NCI-H748 treated with DMSO at 0.1 percent for 48 hours (cell line): ENCODE measurements at regions not wholly inside any gene's neighbourhood (a gene's known extent, or its start where the extent isn't known, plus 50 kb on each side); places are given as distances from the start of the nearest gene placed in this dataset.

Experiments used
- DNase-seq: peaks from one replicate; lab custom pipeline; 2025; lab: John Stamatoyannopoulos, UW

DNA sequence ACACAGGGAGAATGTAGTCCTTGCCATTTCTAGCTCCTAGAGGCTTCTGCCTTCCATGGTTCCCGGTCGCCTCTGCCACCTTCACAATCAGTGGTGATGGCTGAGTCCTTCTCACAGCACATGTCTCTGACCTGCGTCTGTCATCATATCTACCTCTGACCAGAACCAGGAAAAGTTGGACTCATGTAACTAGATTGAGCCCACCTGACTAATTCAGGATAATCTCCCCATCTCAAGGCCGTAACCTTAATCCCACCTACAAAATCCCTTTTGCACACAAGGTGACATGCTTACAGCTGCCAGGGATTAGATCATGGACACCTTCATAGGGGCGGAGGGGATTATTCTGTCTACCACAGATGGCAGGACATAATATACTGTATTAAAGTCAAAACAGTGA is 375.6 kb downstream of the ICE1 start:
- no peak for DNase-seq

- DNase-seq: no peak
Observed at GRCh38 chr5:5795074-5795771, 372.7 kb downstream of the ICE1 start.

- DNase-seq: no peak
Observed at GRCh38 chr5:5794118-5794560, 371.7 kb downstream of the ICE1 start.

DNA sequence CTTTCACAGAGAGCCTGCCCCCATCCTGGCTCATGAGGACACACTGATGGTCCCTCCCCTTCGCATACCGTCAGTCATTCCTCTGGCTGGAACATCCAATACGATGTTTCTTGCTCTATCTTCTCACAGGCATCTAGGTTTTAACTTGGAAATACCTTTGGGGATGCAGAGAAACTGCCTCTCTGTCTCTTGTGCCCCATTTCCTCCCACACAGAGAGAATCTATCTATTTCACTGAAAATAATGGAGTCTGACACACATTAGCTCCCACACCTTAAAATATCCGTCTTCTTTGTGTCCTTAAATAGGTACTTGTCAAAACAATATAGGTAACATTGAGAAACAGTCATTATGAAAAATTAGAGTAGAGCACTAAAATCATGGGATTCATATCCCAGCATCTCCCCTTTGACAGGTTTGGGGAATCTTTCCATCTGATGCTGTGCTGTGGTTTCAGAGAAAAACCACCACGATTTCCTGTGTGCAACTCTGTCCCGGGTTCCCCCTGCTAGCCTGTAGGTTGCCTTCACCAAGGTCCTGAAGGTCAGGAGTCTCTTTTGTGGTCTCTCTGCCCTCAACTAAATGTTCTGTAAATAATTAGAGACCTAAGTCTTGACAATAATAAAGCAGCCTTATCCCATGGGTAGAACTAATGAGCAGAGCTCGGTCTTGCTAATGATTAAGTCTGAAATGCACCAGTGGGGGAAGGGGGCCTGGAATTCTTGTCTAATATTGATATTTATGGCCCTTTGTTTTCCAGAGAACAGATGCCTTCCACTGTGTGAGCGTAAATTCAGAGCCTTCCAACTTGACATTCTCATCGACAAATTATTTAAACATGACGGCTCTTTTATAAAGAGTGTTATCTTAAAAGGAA is 371.0 kb downstream of the ICE1 start:
- no peak for DNase-seq

GRCh38 chr5:5792106-5792505 is 369.6 kb downstream of the ICE1 start:
- DNase-seq: no peak

GRCh38 chr5:5788793-5789192 is 366.3 kb downstream of the ICE1 start:
- DNase-seq: no peak

GRCh38 chr5:5787373-5787772 is 364.9 kb downstream of the ICE1 start:
- no peak for DNase-seq

DNA sequence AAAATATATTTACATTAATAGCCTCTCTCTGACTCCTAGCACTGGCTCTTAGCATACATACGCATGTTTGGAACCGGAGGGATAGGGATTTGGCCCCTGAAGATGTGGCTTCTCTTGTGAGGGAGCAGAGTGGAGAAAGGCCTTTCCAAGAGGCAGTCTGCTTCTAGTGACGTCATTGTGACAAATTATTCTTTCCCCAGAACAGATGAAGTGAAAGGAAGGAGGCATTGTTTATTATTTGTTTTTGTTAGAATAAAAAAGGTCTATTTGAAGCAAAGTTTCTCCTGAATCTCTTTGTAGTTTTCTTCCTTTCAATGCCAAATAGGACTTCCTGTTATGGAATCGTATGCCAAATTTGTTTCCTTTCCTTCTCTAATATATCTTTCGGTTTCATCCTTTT is 361.6 kb downstream of the ICE1 start:
- DNase-seq: no peak

DNA sequence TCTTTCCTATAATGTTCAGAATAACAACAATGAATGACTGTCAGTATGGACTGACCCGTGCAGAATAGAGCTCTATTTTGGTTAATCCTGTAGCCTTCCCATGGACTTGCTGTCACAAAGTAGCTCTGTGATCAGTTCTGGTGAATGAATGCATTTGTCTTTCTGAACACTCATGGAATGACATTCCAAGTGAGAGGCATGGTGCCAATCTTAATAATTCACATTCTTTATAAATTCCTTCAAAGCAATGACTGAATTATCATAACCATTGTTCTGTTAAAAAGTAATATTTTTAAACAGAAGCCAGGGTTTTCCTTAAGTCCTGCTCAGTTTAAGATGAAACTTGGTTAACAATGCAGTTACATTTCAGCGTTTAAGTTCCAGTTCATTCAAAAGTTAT is 360.5 kb downstream of the ICE1 start:
- no peak for DNase-seq

- DNase-seq: no peak
Observed at GRCh38 chr5:5782402-5782801, 359.9 kb downstream of the ICE1 start.

DNA sequence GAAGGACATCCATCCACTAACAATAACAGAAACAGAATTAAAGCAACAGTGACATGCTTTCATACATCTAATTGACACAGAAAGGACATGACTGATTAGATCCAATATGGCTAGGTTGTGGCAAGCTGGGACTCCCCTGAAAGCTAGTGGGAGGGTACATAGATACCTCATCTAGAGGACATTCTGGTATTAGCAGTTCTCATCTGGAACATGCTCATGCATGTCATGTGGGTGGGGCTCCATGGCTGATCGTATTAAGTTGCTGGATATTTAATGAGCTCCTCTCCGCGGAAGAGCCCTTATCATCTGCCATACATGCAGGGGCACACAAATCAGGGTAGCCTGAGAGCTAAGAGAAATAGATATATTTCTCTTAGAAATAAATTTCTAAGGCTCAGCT is 358.9 kb downstream of the ICE1 start:
- DNase-seq: peak; percentile 33

DNA sequence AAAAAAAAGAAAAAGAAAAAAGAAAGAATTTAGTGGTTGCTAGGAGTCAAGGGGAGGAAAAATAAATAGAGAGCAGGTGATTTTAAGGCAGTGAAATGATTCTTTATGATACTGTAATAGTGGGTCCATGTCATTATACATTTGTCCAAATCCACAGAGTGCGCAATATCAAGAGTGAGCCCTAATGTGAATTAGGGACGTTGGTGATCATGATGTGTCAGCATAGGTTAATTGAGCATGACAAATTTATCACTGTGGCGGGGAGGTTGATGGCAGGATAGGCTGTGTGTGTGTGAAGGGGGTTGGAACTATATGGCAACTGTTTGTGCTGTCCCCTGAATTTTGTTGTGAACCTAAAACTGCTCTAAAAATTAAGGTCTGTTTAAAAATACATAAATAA is 357.8 kb downstream of the ICE1 start:
- DNase-seq: no peak

DNA sequence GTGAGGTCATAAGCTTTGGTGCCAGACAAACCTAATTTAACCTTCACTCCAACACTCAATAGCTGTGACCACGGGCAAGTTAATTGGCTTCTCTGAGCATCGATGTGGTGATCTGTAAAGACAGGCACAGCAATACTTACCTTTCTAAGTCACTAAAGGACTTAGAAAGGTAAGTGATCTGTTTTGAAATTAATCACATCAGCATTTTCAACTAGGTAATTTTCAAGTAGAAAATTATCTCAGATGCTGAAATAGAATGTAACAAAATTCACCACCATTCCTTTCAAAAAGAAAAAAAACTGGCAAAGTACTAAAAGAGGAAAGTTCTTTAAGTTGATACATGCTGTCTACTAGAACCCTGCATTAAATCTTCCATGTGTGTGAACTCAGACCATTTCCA is 354.5 kb downstream of the ICE1 start:
- no peak for DNase-seq

DNA sequence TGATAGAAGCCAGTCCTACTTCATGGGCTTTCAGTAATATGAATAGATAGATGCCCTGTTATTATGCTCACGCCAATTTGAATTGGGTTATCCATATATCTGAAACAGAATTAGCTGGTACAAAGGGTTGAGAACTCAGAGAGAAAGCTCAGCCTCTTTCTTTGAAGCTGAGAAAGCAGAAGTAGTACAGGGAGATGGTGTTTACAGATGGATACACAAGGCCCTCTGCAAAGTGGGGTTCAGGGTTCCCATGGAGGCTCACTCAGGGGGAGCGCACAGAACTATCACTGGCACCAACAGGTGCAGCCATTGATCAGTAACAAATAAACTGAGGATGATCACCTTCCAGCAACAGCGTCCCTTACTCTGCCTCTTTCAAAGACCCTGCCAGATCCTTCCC is 349.7 kb downstream of the ICE1 start:
- DNase-seq: no peak

DNA sequence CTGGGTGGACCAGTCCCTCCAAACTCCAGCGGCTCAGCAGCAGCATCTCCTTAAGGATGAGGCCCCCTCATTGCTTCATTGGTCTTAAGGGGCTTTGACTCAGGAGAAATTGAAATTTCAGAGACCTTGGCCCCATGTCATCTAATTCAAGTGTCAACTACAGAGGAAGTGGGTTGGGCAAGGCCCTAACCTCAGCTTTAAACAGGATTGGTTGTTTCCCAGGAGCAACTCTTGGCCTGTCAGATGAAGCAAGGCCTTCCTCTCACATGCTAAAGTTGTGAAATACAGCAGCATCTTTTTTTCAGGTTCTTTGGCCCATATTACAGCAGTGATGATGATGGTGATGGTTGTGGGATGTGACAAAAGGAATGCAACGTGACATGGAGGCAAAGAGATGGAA is 348.3 kb downstream of the ICE1 start:
- no peak for DNase-seq

DNA sequence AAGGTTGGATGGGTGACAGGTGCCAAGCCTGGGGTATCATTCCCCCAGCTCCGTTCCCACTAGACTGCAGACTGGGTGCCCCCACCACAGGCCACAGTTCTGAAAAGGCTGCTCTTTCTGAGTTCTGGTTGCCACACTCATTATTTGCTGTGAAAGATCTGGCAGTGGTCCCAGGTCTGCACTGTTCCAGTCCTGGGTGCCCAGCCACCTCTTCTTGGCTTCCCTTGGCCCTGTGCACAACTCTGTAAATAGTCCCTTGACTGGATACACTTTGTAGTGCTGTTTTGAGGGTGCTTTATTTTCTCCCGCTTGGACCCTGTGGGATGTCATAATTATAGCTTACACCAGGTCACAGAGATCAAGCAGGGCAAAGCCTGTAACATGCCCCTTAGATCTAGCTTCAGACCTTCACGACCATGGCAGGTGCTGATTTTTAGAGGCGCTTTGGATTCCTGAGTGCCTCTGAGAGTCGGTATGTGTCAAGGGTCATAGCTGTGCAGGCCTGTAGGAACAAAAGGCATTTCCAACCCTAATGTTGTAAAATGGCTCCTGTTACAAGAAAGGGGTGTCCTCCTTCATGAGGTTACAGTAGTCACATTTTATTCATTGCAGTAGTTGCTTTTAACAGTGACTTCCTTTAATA is 344.9 kb downstream of the ICE1 start:
- no peak for DNase-seq

DNA sequence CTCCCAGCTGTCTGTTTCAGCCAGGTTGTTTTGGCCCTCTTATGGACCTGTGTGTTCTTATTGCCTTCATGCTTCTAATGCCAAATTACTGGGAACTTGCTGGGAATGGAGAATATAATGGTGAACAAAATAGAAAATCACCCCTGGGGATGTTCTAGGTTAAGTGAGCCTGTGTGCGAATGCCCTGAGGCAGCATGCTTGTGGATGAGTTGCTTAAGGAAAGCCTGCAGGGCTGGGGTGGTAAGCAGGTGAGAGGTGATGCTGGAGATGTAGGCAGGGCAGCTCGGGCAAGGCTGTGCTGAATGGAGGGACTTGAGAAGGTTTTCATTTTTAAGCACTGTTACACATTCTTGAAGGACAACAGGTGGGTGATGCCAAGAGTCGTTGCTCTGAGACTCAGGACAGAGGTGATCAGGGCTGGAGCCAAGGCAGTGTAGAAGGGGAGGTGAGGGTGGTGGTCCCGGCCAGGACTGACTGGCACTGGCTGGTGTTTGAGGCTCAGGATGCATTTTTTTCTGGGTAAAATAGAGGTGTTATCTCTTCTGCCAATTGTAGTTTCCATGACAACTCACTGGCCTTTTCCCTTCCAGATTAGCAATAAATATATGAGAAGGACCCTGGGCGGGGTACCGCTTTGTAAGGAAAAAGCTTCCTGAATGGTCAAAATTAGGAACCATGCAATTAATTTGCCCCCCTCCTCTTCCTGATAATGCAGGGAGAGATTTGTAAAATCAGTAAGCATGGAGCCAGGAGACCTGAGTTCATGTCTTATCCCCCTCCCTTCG is 342.8 kb downstream of the ICE1 start:
- DNase-seq: no peak

GRCh38 chr5:5764246-5764645 is 341.8 kb downstream of the ICE1 start:
- DNase-seq: no peak

DNA sequence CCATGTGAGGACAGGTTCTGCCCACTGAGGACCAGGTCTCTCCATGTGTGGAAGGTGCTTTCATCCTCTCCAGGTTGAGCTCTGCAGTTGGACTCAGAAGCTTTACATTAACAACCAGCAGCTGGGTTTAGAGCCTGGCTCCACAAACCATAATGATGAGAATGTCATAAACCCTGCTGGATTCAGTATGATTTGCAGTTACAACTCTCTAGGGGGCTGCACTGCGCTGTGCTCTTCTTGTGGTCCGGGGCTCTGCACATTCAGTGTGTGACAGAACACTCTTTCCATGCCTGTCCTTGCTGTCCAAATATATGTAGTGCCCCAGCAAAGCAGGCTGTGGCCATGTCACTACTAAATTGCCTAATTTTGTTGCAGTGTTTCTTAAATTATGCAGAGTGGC is 334.3 kb downstream of the ICE1 start:
- no peak for DNase-seq

GRCh38 chr5:5755888-5756287 is 333.4 kb downstream of the ICE1 start:
- DNase-seq: no peak

DNA sequence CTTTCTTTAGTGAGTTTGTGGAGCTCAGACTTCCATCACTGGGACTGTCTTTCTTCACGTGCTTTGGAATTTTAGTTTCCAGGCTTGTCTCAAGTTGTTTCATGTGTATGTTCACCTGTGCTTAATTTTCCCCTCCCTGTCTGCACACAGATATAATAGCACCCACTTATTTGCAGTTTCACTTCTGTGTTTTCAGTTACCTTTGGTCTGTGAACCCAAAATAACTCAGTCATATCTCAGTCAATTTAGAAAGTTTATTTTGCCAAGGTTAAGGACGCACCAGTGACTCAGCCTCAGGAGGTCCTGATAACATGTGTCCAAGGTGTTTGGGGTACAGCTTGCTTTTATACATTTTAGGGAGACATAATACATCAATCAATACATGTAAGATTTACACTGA is 330.4 kb downstream of the ICE1 start:
- DNase-seq: no peak

- DNase-seq: peak; percentile 74
Observed at GRCh38 chr5:5751987-5752386, 329.5 kb downstream of the ICE1 start.
